AG04450 (cell line): ENCODE measurements at regions not wholly inside any gene's neighbourhood (a gene's known extent, or its start where the extent isn't known, plus 50 kb on each side); places are given as distances from the start of the nearest gene placed in this dataset.

ENCODE experiments used
- CTCF ChIA-PET: fragments of 300-600, 350-600 bp; formaldehyde crosslinking; extraction: SDS; loops from one replicate; lab custom pipeline; 2022; ENCODE audit warnings: antibody characterized with exemption, inconsistent platforms; lab: Charles Lee
- POLR2A ChIA-PET: fragments of 350-600 bp; formaldehyde crosslinking; extraction: SDS; loops from one replicate; lab custom pipeline; 2021; ENCODE audit warnings: antibody characterized with exemption, inconsistent platforms; lab: Yijun Ruan, JAX
- DNase-seq: peaks from one replicate; pipeline ENCODE4 v3.0.0-alpha.2; 2011; ENCODE audit warnings: low read depth, low spot score
- H3K27ac ChIP-seq: one replicate; pipeline ENCODE4 v1.5.1; 2012; ENCODE audit warnings: low read depth, low read length, control low read depth
- H3K27me3 ChIP-seq: one replicate; pipeline ENCODE4 v1.6.0; 2012; ENCODE audit warnings: low read length; ENCODE audit not compliant: control insufficient read depth, insufficient read depth
- H3K4me3 ChIP-seq: 2 replicates; pipeline ENCODE4 v1.5.1; 2011; ENCODE audit warnings: mild to moderate bottlenecking, low read depth, low read length, control low read depth
- H3K9me3 ChIP-seq: 2 replicates; pipeline ENCODE4 v1.5.1; 2012; ENCODE audit warnings: low read length; ENCODE audit not compliant: control insufficient read depth, insufficient read depth
- TF ChIP-seq, protein P1 (sequence below): IDR thresholded peaks from 2 replicates; pipeline ENCODE4 v1.5.1; 2011; ENCODE audit warnings: low read depth, low read length, control low read depth, inconsistent platforms

DNA sequence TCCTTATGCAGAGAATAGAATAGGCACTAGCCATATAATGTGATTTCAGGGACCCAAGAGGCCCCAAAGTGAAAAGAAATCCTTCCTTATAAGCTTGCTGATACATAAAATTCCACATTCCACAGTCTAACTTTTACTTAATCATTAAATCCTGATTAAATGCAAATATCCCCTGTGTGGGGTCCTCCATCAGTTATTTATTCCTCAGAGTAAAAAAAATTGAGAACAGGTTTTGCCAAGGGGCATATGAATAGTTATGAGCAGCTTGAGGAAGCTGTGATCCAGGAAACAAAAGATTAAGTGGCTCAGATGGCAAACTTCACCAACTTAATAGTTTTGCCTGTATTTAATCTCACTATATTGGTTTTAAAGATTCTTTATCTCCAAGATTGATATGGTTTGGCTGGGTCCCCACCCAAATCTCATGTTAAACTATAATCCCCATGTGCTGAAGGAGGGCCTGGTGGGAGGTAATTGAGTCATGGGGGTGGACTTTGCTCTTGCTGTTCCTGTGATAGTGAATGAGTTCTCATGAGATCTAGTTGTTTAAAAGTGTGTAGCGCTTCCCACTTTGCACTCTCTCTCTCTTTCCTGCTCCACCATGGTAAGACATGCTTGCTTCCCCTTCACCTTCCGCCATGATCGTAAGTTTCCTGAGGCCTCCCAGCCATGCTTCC lies 324.9 kb downstream of the NPR3 start:
- DNase-seq, result no peak
- Histone ChIP-seq H3K27ac (no peak overlapping the region), H3K4me3 (no peak overlapping the region), H3K9me3 (peaks cover 10% of the 10 kb centered on the region), H3K27me3 (no peaks in the 10 kb centered on the region)
- CTCF ChIA-PET, result no interaction called here
- TF ChIP-seq, protein P1, sequence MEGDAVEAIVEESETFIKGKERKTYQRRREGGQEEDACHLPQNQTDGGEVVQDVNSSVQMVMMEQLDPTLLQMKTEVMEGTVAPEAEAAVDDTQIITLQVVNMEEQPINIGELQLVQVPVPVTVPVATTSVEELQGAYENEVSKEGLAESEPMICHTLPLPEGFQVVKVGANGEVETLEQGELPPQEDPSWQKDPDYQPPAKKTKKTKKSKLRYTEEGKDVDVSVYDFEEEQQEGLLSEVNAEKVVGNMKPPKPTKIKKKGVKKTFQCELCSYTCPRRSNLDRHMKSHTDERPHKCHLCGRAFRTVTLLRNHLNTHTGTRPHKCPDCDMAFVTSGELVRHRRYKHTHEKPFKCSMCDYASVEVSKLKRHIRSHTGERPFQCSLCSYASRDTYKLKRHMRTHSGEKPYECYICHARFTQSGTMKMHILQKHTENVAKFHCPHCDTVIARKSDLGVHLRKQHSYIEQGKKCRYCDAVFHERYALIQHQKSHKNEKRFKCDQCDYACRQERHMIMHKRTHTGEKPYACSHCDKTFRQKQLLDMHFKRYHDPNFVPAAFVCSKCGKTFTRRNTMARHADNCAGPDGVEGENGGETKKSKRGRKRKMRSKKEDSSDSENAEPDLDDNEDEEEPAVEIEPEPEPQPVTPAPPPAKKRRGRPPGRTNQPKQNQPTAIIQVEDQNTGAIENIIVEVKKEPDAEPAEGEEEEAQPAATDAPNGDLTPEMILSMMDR, result no peak
- POLR2A ChIA-PET, result no interaction called here

DNA sequence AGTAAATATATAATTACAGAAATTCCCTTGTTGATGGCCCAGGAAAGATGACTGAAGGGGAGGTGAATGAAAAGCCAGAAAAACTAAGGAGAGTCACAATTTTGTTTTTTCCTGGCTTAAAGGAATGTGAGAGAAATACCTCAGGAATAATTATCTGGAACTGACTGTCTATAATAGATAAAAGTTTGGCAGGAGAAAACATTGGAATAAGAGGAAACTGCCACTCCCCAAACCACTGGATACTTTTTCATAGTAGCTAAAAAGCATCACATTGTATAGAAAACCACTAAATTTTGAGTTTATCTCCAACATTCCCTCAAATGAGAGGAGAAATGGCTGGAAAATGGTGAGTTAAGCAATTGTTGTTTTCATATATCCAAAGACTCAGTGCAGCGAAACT lies 326.0 kb downstream of the NPR3 start:
- no peak overlapping the region for H3K4me3 ChIP-seq
- TF ChIP-seq, protein P1, result no peak
- H3K27ac ChIP-seq, result no peak overlapping the region
- H3K27me3 ChIP-seq, result no peaks in the 10 kb centered on the region
- H3K9me3 ChIP-seq, result peaks cover 18% of the 10 kb centered on the region
- CTCF ChIA-PET, result no interaction called here
- POLR2A ChIA-PET, result no interaction called here
- DNase-seq, result no peak

DNA sequence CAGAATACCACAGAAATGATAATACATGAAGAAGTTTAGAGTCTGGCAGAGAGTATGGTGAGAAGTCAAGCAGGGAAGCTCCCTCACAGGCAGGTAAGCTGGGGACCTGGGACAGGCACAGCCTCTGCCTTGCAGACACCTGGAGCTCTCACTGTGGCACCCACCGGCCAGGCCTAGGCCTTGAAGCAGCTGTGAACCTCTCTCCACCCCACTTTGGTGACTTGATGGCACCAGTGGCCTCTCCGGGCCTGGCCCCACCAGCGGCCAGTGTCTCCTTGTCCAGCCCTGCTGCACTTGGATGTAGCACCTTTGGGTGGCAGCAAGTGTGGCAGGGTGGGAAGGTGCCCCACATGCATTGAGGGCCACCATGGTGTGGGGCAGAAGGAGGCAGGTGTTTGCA lies 330.5 kb downstream of the NPR3 start:
- peaks cover 18% of the 10 kb centered on the region for H3K9me3 ChIP-seq
- no peak overlapping the region for H3K27ac ChIP-seq
- TF ChIP-seq, protein P1, result no peak
- no peak for DNase-seq
- H3K27me3 ChIP-seq, result no peaks in the 10 kb centered on the region
- no peak overlapping the region for H3K4me3 ChIP-seq
- ChIA-PET CTCF (no interaction called here), POLR2A (no interaction called here)

DNA sequence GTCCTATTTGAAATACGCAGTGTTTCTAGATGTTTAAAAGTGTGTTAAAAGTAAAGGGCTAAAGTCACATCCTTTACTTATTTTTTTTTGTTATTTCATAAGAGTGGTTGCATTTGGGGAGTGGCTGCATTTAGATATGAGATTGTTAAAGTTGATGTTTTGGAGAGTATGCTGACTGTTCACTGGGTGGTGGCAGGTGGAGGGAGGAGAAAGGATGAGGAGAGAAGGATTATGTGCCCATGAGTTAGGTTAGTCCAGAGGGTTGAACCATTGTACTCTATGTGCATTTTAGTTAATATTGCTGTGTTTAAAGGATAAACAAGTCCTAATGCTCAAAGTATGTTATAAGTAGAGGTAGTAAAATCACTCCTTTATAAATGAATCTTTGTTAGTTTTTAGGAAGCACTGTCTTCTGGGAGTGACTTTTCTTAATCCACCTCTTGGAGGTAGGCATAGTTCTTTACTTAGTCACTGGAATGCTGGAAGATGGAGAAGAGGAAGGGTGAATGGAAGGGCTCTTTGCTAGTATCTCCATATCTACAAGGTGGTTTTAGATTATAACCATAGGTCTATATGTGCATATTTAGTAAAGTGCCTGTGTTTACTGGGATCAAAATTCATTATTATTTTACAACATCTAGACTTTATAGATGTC lies 332.3 kb downstream of the NPR3 start:
- Histone ChIP-seq H3K27me3 (no peaks in the 10 kb centered on the region), H3K9me3 (peaks cover 18% of the 10 kb centered on the region), H3K27ac (no peak overlapping the region), H3K4me3 (no peak overlapping the region)
- ChIA-PET POLR2A (no interaction called here), CTCF (no interaction called here)
- no peak for DNase-seq
- TF ChIP-seq, protein P1, result no peak

DNA sequence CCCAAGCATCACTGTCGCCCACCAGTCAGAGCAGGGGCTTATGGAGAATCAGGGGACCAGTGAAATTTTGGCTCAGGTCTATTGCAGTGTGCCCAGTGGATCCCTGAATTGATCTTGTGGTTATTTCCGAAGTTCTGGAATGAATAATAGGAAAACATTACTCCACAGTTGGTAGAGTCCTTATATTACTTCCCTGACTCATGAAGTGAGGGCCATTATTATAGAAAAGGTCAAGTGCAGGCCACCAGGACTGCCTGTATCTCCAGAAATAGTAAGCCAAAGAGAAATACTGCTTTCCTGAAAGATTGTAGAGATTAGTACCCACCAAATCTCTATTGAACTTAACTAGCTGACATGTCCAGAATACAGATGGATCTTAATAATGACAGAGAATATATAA lies 335.0 kb downstream of the NPR3 start:
- TF ChIP-seq, protein P1, result no peak
- H3K4me3 ChIP-seq, result no peak overlapping the region
- H3K27ac ChIP-seq, result no peak overlapping the region
- CTCF ChIA-PET, result no interaction called here
- peaks cover 7% of the 10 kb centered on the region for H3K9me3 ChIP-seq
- no peaks in the 10 kb centered on the region for H3K27me3 ChIP-seq
- no peak for DNase-seq
- POLR2A ChIA-PET, result no interaction called here
